ENCODE measurements at regions not wholly inside any gene's neighbourhood (a gene's known extent, or its start where the extent isn't known, plus 50 kb on each side); places are given as distances from the start of the nearest gene placed in this dataset.

GRCh38 chr11:45530776-45531175 is 134.6 kb downstream of the CHST1 start:
- Histone ChIP-seq H3K27me3 (peaks cover 0 to 53% (median 3%) of the 10 kb centered on the region in 3 donors), H3K4me1 (no peaks in the 10 kb centered on the region), H3K27ac (no peak overlapping the region), H3K4me3 (no peak overlapping the region), H3K36me3 (no peaks in the 10 kb centered on the region), H3K9me3 (no peaks in the 10 kb centered on the region)
- WGBS, 5 donors, result 64 to 83% (median 74%) methylated on average over 6 of the region's 6 CpGs
- no peak for DNase-seq
- TF ChIP-seq EP300 (IDR thresholded peaks at IDR 0.05), result no peak
- TF ChIP-seq CTCF (IDR thresholded peaks at IDR 0.05), result no peak
- no peak for TF ChIP-seq POLR2A (IDR thresholded peaks at IDR 0.05)
- TF ChIP-seq POLR2AphosphoS5 (IDR thresholded peaks at IDR 0.05), result no peak
- intact Hi-C loops (cut with DNase I; ENCODE audit: low total_unique reads), result no loop called here

- Histone ChIP-seq H3K4me1 (no peaks in the 10 kb centered on the region), H3K27me3 (peaks cover 0 to 53% (median 3%) of the 10 kb centered on the region in 3 donors), H3K4me3 (no peak overlapping the region), H3K27ac (no peak overlapping the region), H3K9me3 (no peaks in the 10 kb centered on the region), H3K36me3 (no peaks in the 10 kb centered on the region)
- WGBS, 5 donors, result 75 to 89% (median 84%) methylated on average over 2 of the region's 2 CpGs
- DNase-seq, result no peak
- no peak for TF ChIP-seq POLR2A (IDR thresholded peaks at IDR 0.05)
- no peak for TF ChIP-seq POLR2AphosphoS5 (IDR thresholded peaks at IDR 0.05)
- no peak for TF ChIP-seq CTCF (IDR thresholded peaks at IDR 0.05)
- no peak for TF ChIP-seq EP300 (IDR thresholded peaks at IDR 0.05)
- intact Hi-C loops (cut with DNase I; ENCODE audit: low total_unique reads), result no loop called here
These were observed 135.3 kb downstream of the CHST1 start for GRCh38 chr11:45530111-45530510.

- WGBS, 5 donors, result 64 to 79% (median 77%) methylated on average over 2 of the region's 2 CpGs
These were observed 137.0 kb downstream of the CHST1 start for GRCh38 chr11:45528435-45528834.

GRCh38 chr11:45527898-45528297 is 137.5 kb downstream of the CHST1 start:
- H3K27me3 ChIP-seq, result peaks cover 0 to 38% (median 3%) of the 10 kb centered on the region in 3 donors
- TF ChIP-seq EP300 (IDR thresholded peaks at IDR 0.05) (no peak), CTCF (IDR thresholded peaks at IDR 0.05) (no peak), POLR2A (IDR thresholded peaks at IDR 0.05) (no peak), POLR2AphosphoS5 (IDR thresholded peaks at IDR 0.05) (no peak)
- no peak for DNase-seq
- whole genome bisulfite sequencing, 5 donors, result 53 to 95% (median 80%) methylated on average over 1 of the region's 1 CpG
- intact Hi-C loops (cut with DNase I; ENCODE audit: low total_unique reads), result no loop called here
- H3K27ac ChIP-seq, result no peak overlapping the region
- H3K36me3 ChIP-seq, result no peaks in the 10 kb centered on the region
- no peaks in the 10 kb centered on the region for H3K4me1 ChIP-seq
- peaks cover 0 to 5% (median 3%) of the 10 kb centered on the region in 4 donors for H3K9me3 ChIP-seq
- no peak overlapping the region for H3K4me3 ChIP-seq

More at GRCh38 chr11:45528435-45528834, 137.0 kb downstream of the CHST1 start:
- H3K4me3 ChIP-seq, result no peak overlapping the region
- peaks cover 0 to 43% (median 3%) of the 10 kb centered on the region in 3 donors for H3K27me3 ChIP-seq
- no peak for DNase-seq
- H3K4me1 ChIP-seq, result no peaks in the 10 kb centered on the region
- no peaks in the 10 kb centered on the region for H3K36me3 ChIP-seq
- intact Hi-C loops (cut with DNase I; ENCODE audit: low total_unique reads), result no loop called here
- no peak overlapping the region for H3K27ac ChIP-seq
- H3K9me3 ChIP-seq, result no peaks in the 10 kb centered on the region
- TF ChIP-seq CTCF (IDR thresholded peaks at IDR 0.05), result no peak
- TF ChIP-seq POLR2A (IDR thresholded peaks at IDR 0.05), result no peak
- TF ChIP-seq EP300 (IDR thresholded peaks at IDR 0.05), result no peak
- TF ChIP-seq POLR2AphosphoS5 (IDR thresholded peaks at IDR 0.05), result no peak

All from stomach (tissue), 8 donors.